ENCODE measurements at regions not wholly inside any gene's neighbourhood (a gene's known extent, or its start where the extent isn't known, plus 50 kb on each side); places are given as distances from the start of the nearest gene placed in this dataset.

- CTCF ChIA-PET: no interaction called here
- Histone ChIP-seq H3K4me3 (ENCODE audit: low read depth, low read length) (no peak overlapping the region), H3K9me3 (no peaks in the 10 kb centered on the region), H3K36me3 (ENCODE audit: control insufficient read depth, insufficient read depth, low read length) (no peaks in the 10 kb centered on the region), H3K4me1 (no peaks in the 10 kb centered on the region), H3K27me3 (replicated peaks; ENCODE audit: control insufficient read depth, insufficient read depth, low read length) (no peaks in the 10 kb centered on the region)
- no peak for DNase-seq
- Mint-ChIP-seq H3K27me3 (ENCODE audit: insufficient read depth, unreplicated experiment) (peaks cover 3% of the 10 kb centered on the region), H3K36me3 (ENCODE audit: insufficient read depth, unreplicated experiment) (no peaks in the 10 kb centered on the region), H3K27ac (ENCODE audit: unreplicated experiment) (no peak overlapping the region), H3K9me3 (ENCODE audit: unreplicated experiment) (no peaks in the 10 kb centered on the region), H3K4me3 (ENCODE audit: unreplicated experiment) (no peak overlapping the region), H3K4me1 (ENCODE audit: low read depth, unreplicated experiment) (no peaks in the 10 kb centered on the region)
- BruUV-seq (replicated peaks): no TSS peak
- POLR2A ChIA-PET: no interaction called here
- intact Hi-C loops (cut with micrococcal nuclease; ENCODE audit: unreplicated experiment): no loop called here
- TF ChIP-seq, protein P1, sequence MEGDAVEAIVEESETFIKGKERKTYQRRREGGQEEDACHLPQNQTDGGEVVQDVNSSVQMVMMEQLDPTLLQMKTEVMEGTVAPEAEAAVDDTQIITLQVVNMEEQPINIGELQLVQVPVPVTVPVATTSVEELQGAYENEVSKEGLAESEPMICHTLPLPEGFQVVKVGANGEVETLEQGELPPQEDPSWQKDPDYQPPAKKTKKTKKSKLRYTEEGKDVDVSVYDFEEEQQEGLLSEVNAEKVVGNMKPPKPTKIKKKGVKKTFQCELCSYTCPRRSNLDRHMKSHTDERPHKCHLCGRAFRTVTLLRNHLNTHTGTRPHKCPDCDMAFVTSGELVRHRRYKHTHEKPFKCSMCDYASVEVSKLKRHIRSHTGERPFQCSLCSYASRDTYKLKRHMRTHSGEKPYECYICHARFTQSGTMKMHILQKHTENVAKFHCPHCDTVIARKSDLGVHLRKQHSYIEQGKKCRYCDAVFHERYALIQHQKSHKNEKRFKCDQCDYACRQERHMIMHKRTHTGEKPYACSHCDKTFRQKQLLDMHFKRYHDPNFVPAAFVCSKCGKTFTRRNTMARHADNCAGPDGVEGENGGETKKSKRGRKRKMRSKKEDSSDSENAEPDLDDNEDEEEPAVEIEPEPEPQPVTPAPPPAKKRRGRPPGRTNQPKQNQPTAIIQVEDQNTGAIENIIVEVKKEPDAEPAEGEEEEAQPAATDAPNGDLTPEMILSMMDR (IDR thresholded peaks at IDR 0.05; ENCODE audit: insufficient read depth in 1 of 2, low read depth in 1 of 2, low read length in 1 of 2, severe bottlenecking in 1 of 2, unreplicated experiment in 1 of 2): no peak
Observed at GRCh38 chr10:9023206-9023605, 968.7 kb downstream of the GATA3 start.

- Mint-ChIP-seq H3K27me3 (ENCODE audit: insufficient read depth, unreplicated experiment) (peaks cover 3% of the 10 kb centered on the region), H3K9me3 (ENCODE audit: unreplicated experiment) (no peaks in the 10 kb centered on the region), H3K27ac (ENCODE audit: unreplicated experiment) (no peak overlapping the region), H3K4me3 (ENCODE audit: unreplicated experiment) (no peak overlapping the region), H3K4me1 (ENCODE audit: low read depth, unreplicated experiment) (no peaks in the 10 kb centered on the region), H3K36me3 (ENCODE audit: insufficient read depth, unreplicated experiment) (no peaks in the 10 kb centered on the region)
- TF ChIP-seq, protein P1 (IDR thresholded peaks at IDR 0.05; ENCODE audit: insufficient read depth in 1 of 2, low read depth in 1 of 2, low read length in 1 of 2, severe bottlenecking in 1 of 2, unreplicated experiment in 1 of 2): no peak
- DNase-seq: no peak
- no peak overlapping the region for H3K4me3 ChIP-seq (ENCODE audit: low read depth, low read length)
- ChIA-PET CTCF (no interaction called here), POLR2A (no interaction called here)
- H3K36me3 ChIP-seq (ENCODE audit: control insufficient read depth, insufficient read depth, low read length): no peaks in the 10 kb centered on the region
- no peaks in the 10 kb centered on the region for H3K27me3 ChIP-seq (replicated peaks; ENCODE audit: control insufficient read depth, insufficient read depth, low read length)
- intact Hi-C loops (cut with micrococcal nuclease; ENCODE audit: unreplicated experiment): no loop called here
- H3K9me3 ChIP-seq: no peaks in the 10 kb centered on the region
- H3K4me1 ChIP-seq: no peaks in the 10 kb centered on the region
- no TSS peak for BruUV-seq (replicated peaks)
Observed at GRCh38 chr10:9024210-9024609, 969.7 kb downstream of the GATA3 start.

DNA sequence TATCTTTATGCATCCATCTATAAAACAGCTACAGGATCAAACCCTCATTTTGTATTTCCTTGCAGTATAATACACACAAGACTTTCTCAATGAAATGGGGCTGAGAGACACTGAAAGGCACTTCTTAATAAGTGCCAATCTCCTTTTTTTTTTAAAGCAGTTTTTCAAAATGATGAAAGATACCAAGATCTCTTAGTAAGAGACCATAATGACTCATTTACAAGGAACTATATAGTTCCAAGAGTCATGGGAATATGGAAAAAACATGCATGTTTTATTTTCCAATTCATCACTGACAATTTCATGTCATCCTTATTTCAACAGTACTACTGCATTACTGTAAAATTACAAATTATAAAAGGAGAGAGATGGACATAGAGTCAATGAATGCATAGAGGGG is 973.7 kb downstream of the GATA3 start:
- Histone ChIP-seq H3K4me3 (ENCODE audit: low read depth, low read length) (no peak overlapping the region), H3K9me3 (no peaks in the 10 kb centered on the region), H3K4me1 (no peaks in the 10 kb centered on the region), H3K27me3 (replicated peaks; ENCODE audit: control insufficient read depth, insufficient read depth, low read length) (no peaks in the 10 kb centered on the region), H3K36me3 (ENCODE audit: control insufficient read depth, insufficient read depth, low read length) (no peaks in the 10 kb centered on the region)
- TF ChIP-seq, protein P1 (IDR thresholded peaks at IDR 0.05; ENCODE audit: insufficient read depth in 1 of 2, low read depth in 1 of 2, low read length in 1 of 2, severe bottlenecking in 1 of 2, unreplicated experiment in 1 of 2): no peak
- Mint-ChIP-seq H3K9me3 (ENCODE audit: unreplicated experiment) (no peaks in the 10 kb centered on the region), H3K27me3 (ENCODE audit: insufficient read depth, unreplicated experiment) (peaks cover 3% of the 10 kb centered on the region), H3K27ac (ENCODE audit: unreplicated experiment) (no peak overlapping the region), H3K4me1 (ENCODE audit: low read depth, unreplicated experiment) (no peaks in the 10 kb centered on the region), H3K4me3 (ENCODE audit: unreplicated experiment) (no peak overlapping the region), H3K36me3 (ENCODE audit: insufficient read depth, unreplicated experiment) (no peaks in the 10 kb centered on the region)
- no TSS peak for BruUV-seq (replicated peaks)
- ChIA-PET CTCF (no interaction called here), POLR2A (no interaction called here)
- intact Hi-C loops (cut with micrococcal nuclease; ENCODE audit: unreplicated experiment): no loop called here
- DNase-seq: no peak
